HCT116 (cell line): ENCODE measurements at regions not wholly inside any gene's neighbourhood (a gene's known extent, or its start where the extent isn't known, plus 50 kb on each side); places are given as distances from the start of the nearest gene placed in this dataset.

Experiments
- ATAC-seq: fragments of 200-7000 bp; cut with Tn5 transposase; 2 replicates; pipeline ENCODE4 v1.9.1; 2020; ENCODE audit warnings: mild to moderate bottlenecking, moderate library complexity
- BruUV-seq: library from RNA; stranded (reverse); fragments of 400-500 nt; replicated peaks from 2 replicates; lab custom pipeline; 2021; lab: Mats Ljungman, UMichigan
- CTCF ChIA-PET: fragments of 300-600 bp; sonication (Branson Sonifier 250); formaldehyde crosslinking; loops from one replicate; lab custom pipeline; 2021; ENCODE audit warnings: antibody characterized with exemption; lab: Charles Lee
- POLR2A ChIA-PET: fragments of 300-600, 350-600 bp; sonication (Branson Sonifier 250); formaldehyde crosslinking; loops from one replicate; lab custom pipeline; 2021; ENCODE audit warnings: antibody characterized with exemption; lab: Charles Lee
- RAD21 ChIA-PET, 2 experiments: fragments of 300-600 bp; sonication (Branson Sonifier 250); formaldehyde crosslinking; loops; one replicate each; lab custom pipeline; 2023; ENCODE audit warnings: low total read pairs in 2 of 2; ENCODE audit not compliant: uncharacterized antibody in 2 of 2, unreplicated experiment in 2 of 2, low non-redundant PET in 1 of 2; lab: Charles Lee
- DNase-seq: peaks from one replicate; pipeline ENCODE4 v3.0.0-alpha.2; 2010; ENCODE audit warnings: low read depth, low spot score
- H2AFZ ChIP-seq: fragments of 200-600 bp; shearing (Covaris generic), sonication (generic); 2 replicates; pipeline ENCODE4 v1.6.1; 2017; ENCODE audit warnings: low read depth, mixed run types, mixed read lengths, antibody characterized with exemption, low read length; ENCODE audit not compliant: poor library complexity, severe bottlenecking
- H3K27ac ChIP-seq: 2 replicates; pipeline ENCODE4 v1.5.1; 2012; ENCODE audit warnings: low read depth, low read length
- H3K27me3 ChIP-seq: fragments of 200-600 bp; sonication (generic); 2 replicates; pipeline ENCODE4 v1.6.1; 2016; ENCODE audit warnings: mixed run types, low read length, mixed read lengths; ENCODE audit not compliant: insufficient read depth
- H3K36me3 ChIP-seq, 2 experiments: fragments of 200-500 bp in 1 of 2; fragments of 200-600 bp in 1 of 2; sonication (Bioruptor generic) in 1 of 2; sonication (generic) in 1 of 2; 2 replicates each; pipeline versions ENCODE4 v1.5.1 to v1.6.1; 2014 to 2016; ENCODE audit warnings: low read length in 2 of 2, inconsistent platforms in 1 of 2, mixed read lengths in 1 of 2, mixed run types in 1 of 2; ENCODE audit not compliant: insufficient read depth in 2 of 2, control insufficient read depth in 1 of 2
- H3K4me1 ChIP-seq, 2 experiments: fragments of 200-600 bp in 1 of 2; sonication (generic) in 1 of 2; 2 replicates each; pipeline versions ENCODE4 v1.5.1 to v1.6.1; 2012 to 2017; ENCODE audit warnings: low read length in 2 of 2, inconsistent platforms in 1 of 2, mild to moderate bottlenecking in 1 of 2, mixed read lengths in 1 of 2, mixed run types in 1 of 2, moderate library complexity in 1 of 2; ENCODE audit not compliant: insufficient read depth in 2 of 2, control insufficient read depth in 1 of 2
- H3K4me2 ChIP-seq: fragments of 200-600 bp; sonication (generic); 2 replicates; pipeline ENCODE4 v1.6.1; 2017; ENCODE audit warnings: mixed run types, low read length, mixed read lengths
- H3K4me3 ChIP-seq, 2 experiments: fragments of 200-600 bp in 1 of 2; sonication (generic) in 1 of 2; replicated peaks in 1 of 2; 2 replicates each; pipeline ENCODE4 v1.5.1; 2011 to 2016; ENCODE audit warnings: low read length in 2 of 2, control low read depth in 1 of 2, low read depth in 1 of 2, mild to moderate bottlenecking in 1 of 2, mixed read lengths in 1 of 2, mixed run types in 1 of 2
- H3K79me2 ChIP-seq: fragments of 200-600 bp; sonication (generic); 2 replicates; pipeline ENCODE4 v1.6.1; 2017; ENCODE audit warnings: mild to moderate bottlenecking, mixed run types, low read length, moderate library complexity, mixed read lengths; ENCODE audit not compliant: insufficient read depth
- H3K9ac ChIP-seq: fragments of 200-600 bp; sonication (generic); 2 replicates; pipeline ENCODE4 v1.6.1; 2016; ENCODE audit warnings: low read length, mixed read lengths
- H3K9me2 ChIP-seq: fragments of 200-600 bp; sonication (generic), shearing (Covaris generic); 2 replicates; pipeline ENCODE4 v1.6.1; 2017; ENCODE audit warnings: mixed run types, mild to moderate bottlenecking, moderate library complexity; ENCODE audit not compliant: insufficient read depth
- H3K9me3 ChIP-seq, 2 experiments: fragments of 200-500 bp in 1 of 2; fragments of 200-600 bp in 1 of 2; sonication (Bioruptor generic) in 1 of 2; sonication (generic) in 1 of 2; 2 replicates each; pipeline ENCODE4 v1.6.1; 2014 to 2017; ENCODE audit warnings: low read length in 2 of 2, mixed read lengths in 2 of 2, inconsistent platforms in 1 of 2, low read depth in 1 of 2, mild to moderate bottlenecking in 1 of 2, mixed run types in 1 of 2, moderate library complexity in 1 of 2; ENCODE audit not compliant: control insufficient read depth in 1 of 2, insufficient read depth in 1 of 2
- H4K20me1 ChIP-seq: fragments of 200-600 bp; sonication (generic), shearing (Covaris generic); 2 replicates; pipeline ENCODE4 v1.6.1; 2017; ENCODE audit warnings: mixed run types, mild to moderate bottlenecking, moderate library complexity; ENCODE audit not compliant: insufficient read depth
- ATF3 ChIP-seq: IDR thresholded peaks from 2 replicates; pipeline ENCODE4 v1.6.1; 2012
- CEBPB ChIP-seq: IDR thresholded peaks from 2 replicates; pipeline ENCODE4 v1.6.1; 2012; ENCODE audit warnings: low read depth
- CTCF ChIP-seq, 3 experiments: fragments of 200-600 bp in 1 of 3; sonication (generic) in 1 of 3; IDR thresholded peaks in 2 of 3; conservative IDR thresholded peaks in 1 of 3; 2 replicates each; pipeline ENCODE4 v1.5.1; 2012 to 2017; ENCODE audit warnings: low read depth in 2 of 3, low read length in 2 of 3, antibody characterized with exemption in 1 of 3, borderline replicate concordance in 1 of 3, control low read depth in 1 of 3, mild to moderate bottlenecking in 1 of 3, mixed read lengths in 1 of 3, mixed run types in 1 of 3, moderate library complexity in 1 of 3; ENCODE audit not compliant: insufficient read depth in 1 of 3
- EGR1 ChIP-seq: IDR thresholded peaks from 2 replicates; pipeline ENCODE4 v1.6.1; 2012; ENCODE audit warnings: low read depth
- ELF1 ChIP-seq: IDR thresholded peaks from 2 replicates; pipeline ENCODE4 v1.6.1; 2012; ENCODE audit warnings: low read depth, borderline replicate concordance
- EZH2phosphoT487 ChIP-seq: fragments of 200-600 bp; IDR thresholded peaks from 2 replicates; pipeline ENCODE4 v1.6.1; 2018; ENCODE audit warnings: antibody characterized with exemption, borderline replicate concordance
- JUND ChIP-seq: IDR thresholded peaks from 2 replicates; pipeline ENCODE4 v1.6.1; 2012
- POLR2AphosphoS5 ChIP-seq: IDR thresholded peaks from 2 replicates; pipeline ENCODE4 v1.6.1; 2011; ENCODE audit warnings: mild to moderate bottlenecking, low read depth, low read length, moderate library complexity
- RAD21 ChIP-seq: IDR thresholded peaks from 2 replicates; pipeline ENCODE4 v1.6.1; 2012; ENCODE audit warnings: low read depth, mild to moderate bottlenecking
- REST ChIP-seq: IDR thresholded peaks from 2 replicates; pipeline ENCODE4 v1.6.1; 2012; ENCODE audit warnings: low read depth
- SIN3A ChIP-seq: IDR thresholded peaks from 2 replicates; pipeline ENCODE4 v1.6.1; 2012; ENCODE audit warnings: low read depth
- SP1 ChIP-seq: IDR thresholded peaks from 2 replicates; pipeline ENCODE4 v1.6.1; 2012; ENCODE audit warnings: low read depth
- SRF ChIP-seq: IDR thresholded peaks from 2 replicates; pipeline ENCODE4 v1.6.1; 2012; ENCODE audit warnings: low read depth
- TCF7L2 ChIP-seq: IDR thresholded peaks from 2 replicates; pipeline ENCODE4 v1.7.0; 2011; ENCODE audit warnings: borderline replicate concordance, inconsistent platforms; ENCODE audit not compliant: insufficient read depth, insufficient read length; ENCODE audit errors: extremely low read depth
- YY1 ChIP-seq: IDR thresholded peaks from 2 replicates; pipeline ENCODE4 v1.6.1; 2011; ENCODE audit warnings: low read length, low read depth, moderate library complexity, mild to moderate bottlenecking; ENCODE audit not compliant: insufficient replicate concordance; ENCODE audit errors: extremely low read depth
- ZBTB33 ChIP-seq: IDR thresholded peaks from 2 replicates; pipeline ENCODE4 v1.6.1; 2011; ENCODE audit warnings: mild to moderate bottlenecking, low read length, moderate library complexity; ENCODE audit not compliant: insufficient replicate concordance; ENCODE audit errors: extremely low read depth
- ZFX ChIP-seq: fragments of 450-650 bp; IDR thresholded peaks from 2 replicates; pipeline ENCODE4 v1.6.1; 2017
- intact Hi-C: fragments of 100-400 bp; cut with micrococcal nuclease; formaldehyde crosslinking; loops from 2 replicates; pipeline ENCODE4 v1.10.0; 2022

- TF ChIP-seq ZBTB33, result no peak
- TF ChIP-seq POLR2AphosphoS5, result no peak
- TF ChIP-seq SIN3A, result no peak
- TF ChIP-seq SRF, result no peak
- TF ChIP-seq CEBPB, result 0 out of 2 replicates have a peak, but pooled peaks have one; percentile 14
- no peak for TF ChIP-seq SP1
- TF ChIP-seq REST, result no peak
- TF ChIP-seq YY1, result no peak
These were observed 140.4 kb upstream of the VRK2 start (continued) for GRCh38 chr2:57906152-57906732.

- no TSS peak for BruUV-seq
- Histone ChIP-seq H3K4me3 (no peak overlapping the region), H3K27me3 (no peaks in the 10 kb centered on the region), H3K9me2 (no peaks in the 10 kb centered on the region), H3K4me1 (no peaks in the 10 kb centered on the region), H2AFZ (no peak overlapping the region), H4K20me1 (no peaks in the 10 kb centered on the region), H3K9ac (no peak overlapping the region), H3K79me2 (no peaks in the 10 kb centered on the region), H3K27ac (no peak overlapping the region), H3K9me3 (no peaks in the 10 kb centered on the region), H3K36me3 (no peaks in the 10 kb centered on the region), H3K4me2 (no peak overlapping the region)
- no peak for DNase-seq
- intact Hi-C loops, result loop anchor here (5.0 to 10.0 kb wide), 4 partner anchors 145 to 960 kb away; no protein-coding TSS in a partner anchor
- TF ChIP-seq YY1 (no peak), JUND (no peak), SIN3A (no peak), CTCF (IDR thresholded peaks at IDR 0.05 in 2 of 3, conservative IDR thresholded peaks at IDR 0.05 in 1 of 3; ENCODE audit: borderline replicate concordance in 1 of 3, insufficient read depth in 1 of 3, low read depth in 2 of 3, low read length in 2 of 3) (no peak), EGR1 (no peak), TCF7L2 (no peak), EZH2phosphoT487 (no peak), ZFX (no peak), ATF3 (no peak), ELF1 (no peak), RAD21 (no peak)
- ChIA-PET CTCF (interaction anchor here (2.6 kb wide), 1 partner anchor 540 kb away, joined by 10 read pairs; no protein-coding TSS in a partner anchor), POLR2A (no interaction called here), RAD21 (no interaction called here)
- ATAC-seq, result no peak
These were observed 139.2 kb upstream of the VRK2 start for GRCh38 chr2:57907411-57907810.
